HepG2 (cell line): ENCODE measurements at regions not wholly inside any gene's neighbourhood (a gene's known extent, or its start where the extent isn't known, plus 50 kb on each side); places are given as distances from the start of the nearest gene placed in this dataset.

Source experiments
- ATAC-seq: fragments of 200-7000 bp; cut with Tn5 transposase; 3 replicates; pipeline ENCODE4 v1.9.1; 2020; ENCODE audit warnings: mild to moderate bottlenecking, moderate library complexity
- BruUV-seq: library from RNA; stranded (reverse); fragments of 400-500 nt; replicated peaks from 2 replicates; lab custom pipeline; 2021; lab: Mats Ljungman, UMichigan
- CTCF ChIA-PET: fragments of 300-600 bp; formaldehyde crosslinking; extraction: SDS; loops from one replicate; lab custom pipeline; 2021; ENCODE audit warnings: low total read pairs, inconsistent platforms, low intra/inter-chr PET ratio; lab: Yijun Ruan, JAX
- POLR2A ChIA-PET: fragments of 350-600 bp; sonication (Branson Sonifier 250); formaldehyde crosslinking; loops from one replicate; lab custom pipeline; 2020; ENCODE audit warnings: antibody characterized with exemption, inconsistent platforms; lab: Yijun Ruan, JAX
- DNase-seq: peaks from one replicate; pipeline ENCODE4 v3.0.0-alpha.2; 2015; ENCODE audit warnings: low spot score
- FAIRE-seq: peaks from 3 replicates; lab custom pipeline; 2011; peaks lifted over from hg19 to GRCh38; lab: Jason Lieb, UNC
- H2AFZ ChIP-seq: one replicate; pipeline ENCODE4 v1.6.1; 2011; ENCODE audit warnings: low read length, inconsistent platforms
- H3K27ac ChIP-seq: fragments of 300-600 bp; 3 replicates; pipeline ENCODE4 v1.8.0; 2011; ENCODE audit warnings: mixed run types, mild to moderate bottlenecking, mixed read lengths, low read length, inconsistent platforms; ENCODE audit not compliant: insufficient read depth; ENCODE audit errors: extremely low read length
- H3K27me3 ChIP-seq, 2 experiments: fragments of 200-600 bp in 1 of 2; 2 replicates in 1 of 2; 3 replicates in 1 of 2; pipeline versions ENCODE4 v1.6.0 to v1.8.0; 2011; ENCODE audit warnings: low read length in 2 of 2, mild to moderate bottlenecking in 2 of 2, moderate library complexity in 2 of 2, inconsistent platforms in 1 of 2; ENCODE audit not compliant: insufficient read depth in 2 of 2, control insufficient read depth in 1 of 2
- H3K36me3 ChIP-seq, 2 experiments: fragments of 200-600 bp in 1 of 2; replicated peaks in 1 of 2; 2 replicates in 1 of 2; 3 replicates in 1 of 2; pipeline versions ENCODE4 v1.5.1 to v1.8.0; 2011; ENCODE audit warnings: low read length in 2 of 2, inconsistent platforms in 1 of 2; ENCODE audit not compliant: insufficient read depth in 2 of 2, control insufficient read depth in 1 of 2
- H3K4me1 ChIP-seq: 2 replicates; pipeline ENCODE4 v1.5.1; 2012; ENCODE audit warnings: low read length, inconsistent platforms; ENCODE audit not compliant: insufficient read depth
- H3K4me2 ChIP-seq: 2 replicates; pipeline ENCODE4 v1.6.0; 2011; ENCODE audit warnings: low read depth, low read length, inconsistent platforms
- H3K4me3 ChIP-seq, 3 experiments: fragments of 200-600 bp in 1 of 3; sonication (generic), shearing (Covaris generic) in 1 of 3; replicated peaks in 1 of 3; 2 replicates each; pipeline ENCODE4 v1.5.1; 2011 to 2016; ENCODE audit warnings: low read length in 3 of 3, inconsistent platforms in 2 of 3, low read depth in 2 of 3, mild to moderate bottlenecking in 2 of 3, control low read depth in 1 of 3, mixed read lengths in 1 of 3; ENCODE audit not compliant: insufficient read depth in 1 of 3
- H3K79me2 ChIP-seq: one replicate; pipeline ENCODE4 v1.6.1; 2011; ENCODE audit warnings: low read length, inconsistent platforms; ENCODE audit not compliant: insufficient read depth
- H3K9ac ChIP-seq: 2 replicates; pipeline ENCODE4 v1.6.0; 2011; ENCODE audit warnings: mild to moderate bottlenecking, low read depth, low read length, inconsistent platforms; ENCODE audit not compliant: insufficient read depth
- H3K9me3 ChIP-seq: 2 replicates; pipeline ENCODE4 v1.5.1; 2012; ENCODE audit warnings: mild to moderate bottlenecking, low read length
- H4K20me1 ChIP-seq: 2 replicates; pipeline ENCODE4 v1.6.0; 2011; ENCODE audit warnings: inconsistent platforms, mild to moderate bottlenecking, low read length, moderate library complexity; ENCODE audit not compliant: insufficient read depth
- ARID5B ChIP-seq: IDR thresholded peaks from 2 replicates; pipeline ENCODE4 v1.4.0; 2020; ENCODE audit warnings: mild to moderate bottlenecking, missing genetic modification reagents
- ATF5 ChIP-seq: sonication (generic); formaldehyde crosslinking; IDR thresholded peaks from 2 replicates; pipeline ENCODE4 v1.4.0; 2020; ENCODE audit warnings: mild to moderate bottlenecking, low read depth, missing genetic modification reagents
- CSRNP1 ChIP-seq: sonication (generic); formaldehyde crosslinking; IDR thresholded peaks from 2 replicates; pipeline ENCODE4 v1.8.1; 2023; ENCODE audit warnings: mild to moderate bottlenecking, missing genetic modification reagents
- DPF2 ChIP-seq: sonication (generic); formaldehyde crosslinking; IDR thresholded peaks from 2 replicates; pipeline ENCODE4 v1.4.0; 2020; ENCODE audit warnings: mild to moderate bottlenecking, low read depth, missing genetic modification reagents, borderline replicate concordance
- IRX3 ChIP-seq: sonication (generic); formaldehyde crosslinking; IDR thresholded peaks from 2 replicates; pipeline ENCODE4 v1.8.1; 2023; ENCODE audit warnings: mild to moderate bottlenecking, low read depth, missing genetic modification reagents, borderline replicate concordance
- KLF13 ChIP-seq: sonication (generic); formaldehyde crosslinking; IDR thresholded peaks from 2 replicates; pipeline ENCODE4 v1.4.0; 2020; ENCODE audit warnings: mild to moderate bottlenecking, missing genetic modification reagents
- RBAK ChIP-seq: sonication (generic); formaldehyde crosslinking; IDR thresholded peaks from 2 replicates; pipeline ENCODE4 v1.5.1; 2020; ENCODE audit warnings: mild to moderate bottlenecking, missing genetic modification reagents
- RORA ChIP-seq: sonication (generic); formaldehyde crosslinking; IDR thresholded peaks from 2 replicates; pipeline ENCODE4 v1.5.0; 2020; ENCODE audit warnings: mild to moderate bottlenecking, missing genetic modification reagents, moderate library complexity
- SP140L ChIP-seq: sonication (generic); formaldehyde crosslinking; IDR thresholded peaks from 2 replicates; pipeline ENCODE4 v1.4.0; 2020; ENCODE audit warnings: missing genetic modification reagents, borderline replicate concordance
- TFE3 ChIP-seq: IDR thresholded peaks from 2 replicates; pipeline ENCODE4 v1.6.1; 2016
- ZNF276 ChIP-seq: sonication (generic); formaldehyde crosslinking; IDR thresholded peaks from 2 replicates; pipeline ENCODE4 v1.4.0; 2020; ENCODE audit warnings: mild to moderate bottlenecking, low read depth, missing genetic modification reagents
- ZNF549 ChIP-seq: sonication (generic); formaldehyde crosslinking; IDR thresholded peaks from 2 replicates; pipeline ENCODE4 v1.5.0; 2020; ENCODE audit warnings: missing genetic modification reagents
- ZNF83 ChIP-seq: sonication (generic); formaldehyde crosslinking; IDR thresholded peaks from 2 replicates; pipeline ENCODE4 v1.4.0; 2020; ENCODE audit warnings: missing genetic modification reagents, mild to moderate bottlenecking, borderline replicate concordance
- ZZZ3 ChIP-seq: sonication (generic); formaldehyde crosslinking; IDR thresholded peaks from 2 replicates; pipeline ENCODE4 v1.4.0; 2020; ENCODE audit warnings: missing genetic modification reagents, mild to moderate bottlenecking, borderline replicate concordance
- WGBS: methylation state at CpG from one replicate; pipeline ENCODE4 v1.1.6; 2017; ENCODE audit warnings: low lambda C conversion rate; 5-methylcytosine and 5-hydroxymethylcytosine counted together
- in situ Hi-C: cut with HindIII; loops from 2 replicates; pipeline ENCODE4 v1.10.0; 2017; ENCODE audit warnings: low pct_unique_long_range_greater_than_20kb; ENCODE audit not compliant: extremely low pct_ligation_motif_present
- intact Hi-C: fragments of 100-400 bp; cut with micrococcal nuclease; formaldehyde crosslinking; loops from one replicate; pipeline ENCODE4 v1.10.0; 2022; ENCODE audit not compliant: unreplicated experiment

GRCh38 chr4:114768501-114768900 is 169.9 kb downstream of the UGT8 start:
- in situ Hi-C loops (no loop called here), intact Hi-C loops (no loop called here)
- Histone ChIP-seq H3K27me3 (no peaks in the 10 kb centered on the region), H3K4me2 (no peak overlapping the region), H3K4me1 (no peaks in the 10 kb centered on the region), H3K36me3 (no peaks in the 10 kb centered on the region), H3K9ac (no peak overlapping the region), H3K9me3 (no peaks in the 10 kb centered on the region), H3K79me2 (no peaks in the 10 kb centered on the region), H3K27ac (no peak overlapping the region), H4K20me1 (no peaks in the 10 kb centered on the region), H3K4me3 (no peak overlapping the region), H2AFZ (no peak overlapping the region)
- no peak for FAIRE-seq
- DNase-seq, result no peak
- WGBS, result 3% methylated on average over 3 of the region's 3 CpGs
- ChIA-PET POLR2A (no interaction called here), CTCF (no interaction called here)
- no TSS peak for BruUV-seq
- no peak for ATAC-seq
- TF ChIP-seq ZNF83 (CRISPR knock-in tag) (no peak), ZNF276 (no peak), RORA (CRISPR knock-in tag) (no peak), RBAK (CRISPR knock-in tag) (no peak), IRX3 (CRISPR knock-in tag) (no peak), DPF2 (no peak), ZZZ3 (CRISPR knock-in tag) (no peak), ZNF549 (CRISPR knock-in tag) (no peak), TFE3 (CRISPR knock-in tag) (no peak), SP140L (CRISPR knock-in tag) (no peak), CSRNP1 (CRISPR knock-in tag) (no peak), ARID5B (no peak), ATF5 (CRISPR knock-in tag) (no peak), KLF13 (CRISPR knock-in tag) (no peak)
